ENCODE measurements at regions not wholly inside any gene's neighbourhood (a gene's known extent, or its start where the extent isn't known, plus 50 kb on each side); places are given as distances from the start of the nearest gene placed in this dataset.

DNA sequence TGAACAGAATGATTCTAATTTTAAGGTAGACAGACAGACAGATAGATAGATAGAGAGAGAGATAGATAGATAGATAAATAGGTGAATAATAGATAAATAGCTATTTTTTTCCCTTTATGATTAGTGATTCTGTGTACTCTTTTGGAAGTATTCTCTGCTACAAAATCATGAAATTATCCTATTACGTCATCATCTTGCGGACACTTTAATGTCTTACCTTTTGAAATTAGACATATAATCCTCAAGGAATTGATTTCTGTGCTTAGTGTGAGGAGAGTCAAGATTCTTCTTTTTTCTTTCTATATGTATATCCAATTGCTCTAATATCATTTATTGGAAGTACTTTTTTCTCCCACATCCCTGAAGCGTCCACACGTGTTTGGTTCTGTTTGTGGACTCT is 215.2 kb downstream of the SCG2 start:
- TF ChIP-seq CTCF (IDR thresholded peaks at IDR 0.05) (no peak), POLR2AphosphoS5 (IDR thresholded peaks at IDR 0.05) (no peak), EP300 (IDR thresholded peaks at IDR 0.05) (no peak)
